Endodermal cell (in vitro differentiated cells): ENCODE measurements at regions not wholly inside any gene's neighbourhood (a gene's known extent, or its start where the extent isn't known, plus 50 kb on each side); places are given as distances from the start of the nearest gene placed in this dataset.
A peak's percentile ranks its signal among the peaks of the same experiment; 100 is the strongest.

Experiments used
- DNase-seq: peaks from one replicate; pipeline ENCODE4 v3.0.0-alpha.2; 2017
- H3K27ac ChIP-seq: 2 replicates; pipeline ENCODE4 v1.5.1; 2013; ENCODE audit warnings: mild to moderate bottlenecking, low read depth, low read length, moderate library complexity
- H3K27me3 ChIP-seq: 2 replicates; pipeline ENCODE4 v1.6.1; 2013; ENCODE audit warnings: mild to moderate bottlenecking, low read length, moderate library complexity; ENCODE audit not compliant: insufficient read depth, control insufficient read depth, poor library complexity, severe bottlenecking
- H3K36me3 ChIP-seq: 2 replicates; pipeline ENCODE4 v1.7.0; 2013; ENCODE audit warnings: mild to moderate bottlenecking, low read length, moderate library complexity; ENCODE audit not compliant: control insufficient read depth, insufficient read depth
- H3K4me1 ChIP-seq: one replicate; pipeline ENCODE4 v1.7.0; 2013; ENCODE audit warnings: low read length; ENCODE audit not compliant: control insufficient read depth, insufficient read depth
- H3K4me3 ChIP-seq: 2 replicates; pipeline ENCODE4 v1.5.1; 2013; ENCODE audit warnings: mild to moderate bottlenecking, low read length, moderate library complexity
- H3K9ac ChIP-seq: 2 replicates; pipeline ENCODE4 v1.6.1; 2013; ENCODE audit warnings: mild to moderate bottlenecking, low read length, moderate library complexity; ENCODE audit not compliant: poor library complexity, severe bottlenecking; ENCODE audit errors: extremely low read depth
- H3K9me3 ChIP-seq: 2 replicates; pipeline ENCODE4 v1.6.1; 2013; ENCODE audit warnings: mild to moderate bottlenecking, low read length, moderate library complexity; ENCODE audit not compliant: control insufficient read depth
- H3K27ac Mint-ChIP-seq: 2 replicates; pipeline ENCODE4 v1.8.0; 2020; ENCODE audit warnings: mixed read lengths
- H3K27me3 Mint-ChIP-seq: 2 replicates; pipeline ENCODE4 v1.8.0; 2021; ENCODE audit warnings: mild to moderate bottlenecking, mixed read lengths; ENCODE audit not compliant: insufficient read depth
- H3K36me3 Mint-ChIP-seq: 2 replicates; pipeline ENCODE4 v1.8.0; 2020; ENCODE audit warnings: low read depth, mixed read lengths
- H3K4me1 Mint-ChIP-seq: 2 replicates; pipeline ENCODE4 v1.8.0; 2020; ENCODE audit warnings: mixed read lengths
- H3K4me3 Mint-ChIP-seq: 2 replicates; pipeline ENCODE4 v1.8.0; 2020; ENCODE audit warnings: mild to moderate bottlenecking, moderate library complexity, mixed read lengths
- H3K9me3 Mint-ChIP-seq: 2 replicates; pipeline ENCODE4 v1.8.0; 2020; ENCODE audit warnings: mild to moderate bottlenecking, mixed read lengths
- WGBS, 2 experiments: methylation state at CpG; one replicate each; pipeline versions ENCODE4 v1.1.5 to v1.1.7; 2013; ENCODE audit warnings: missing lambda C conversion rate in 2 of 2, mixed read lengths in 1 of 2; ENCODE audit not compliant: insufficient coverage in 1 of 2, insufficient read length in 1 of 2; 5-methylcytosine and 5-hydroxymethylcytosine counted together
- TF ChIP-seq, protein P1 (sequence below): fragments of 200-600 bp; sonication (generic); conservative IDR thresholded peaks from 2 replicates; pipeline ENCODE4 v1.5.0; 2021; ENCODE audit warnings: antibody characterized with exemption, mild to moderate bottlenecking

GRCh38 chr4:103482893-103483292 lies 236.9 kb downstream of the TACR3 start:
- Mint-ChIP-seq H3K27ac (no peak overlapping the region), H3K36me3 (peaks cover 3% of the 10 kb centered on the region), H3K4me1 (no peaks in the 10 kb centered on the region), H3K9me3 (peaks cover 16% of the 10 kb centered on the region), H3K4me3 (no peak overlapping the region), H3K27me3 (no peaks in the 10 kb centered on the region)
- Histone ChIP-seq H3K9ac (no peak overlapping the region), H3K27ac (no peak overlapping the region), H3K4me3 (no peak overlapping the region), H3K9me3 (no peaks in the 10 kb centered on the region), H3K27me3 (no peaks in the 10 kb centered on the region), H3K36me3 (no peaks in the 10 kb centered on the region), H3K4me1 (peaks cover 5% of the 10 kb centered on the region)
- 88% methylated on average over 2 of the region's 2 CpGs; no CpG with 5 or more reads in 1 of the 2 experiments for WGBS, 2 experiments
- TF ChIP-seq, protein P1, sequence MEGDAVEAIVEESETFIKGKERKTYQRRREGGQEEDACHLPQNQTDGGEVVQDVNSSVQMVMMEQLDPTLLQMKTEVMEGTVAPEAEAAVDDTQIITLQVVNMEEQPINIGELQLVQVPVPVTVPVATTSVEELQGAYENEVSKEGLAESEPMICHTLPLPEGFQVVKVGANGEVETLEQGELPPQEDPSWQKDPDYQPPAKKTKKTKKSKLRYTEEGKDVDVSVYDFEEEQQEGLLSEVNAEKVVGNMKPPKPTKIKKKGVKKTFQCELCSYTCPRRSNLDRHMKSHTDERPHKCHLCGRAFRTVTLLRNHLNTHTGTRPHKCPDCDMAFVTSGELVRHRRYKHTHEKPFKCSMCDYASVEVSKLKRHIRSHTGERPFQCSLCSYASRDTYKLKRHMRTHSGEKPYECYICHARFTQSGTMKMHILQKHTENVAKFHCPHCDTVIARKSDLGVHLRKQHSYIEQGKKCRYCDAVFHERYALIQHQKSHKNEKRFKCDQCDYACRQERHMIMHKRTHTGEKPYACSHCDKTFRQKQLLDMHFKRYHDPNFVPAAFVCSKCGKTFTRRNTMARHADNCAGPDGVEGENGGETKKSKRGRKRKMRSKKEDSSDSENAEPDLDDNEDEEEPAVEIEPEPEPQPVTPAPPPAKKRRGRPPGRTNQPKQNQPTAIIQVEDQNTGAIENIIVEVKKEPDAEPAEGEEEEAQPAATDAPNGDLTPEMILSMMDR: no peak
- no peak for DNase-seq

GRCh38 chr4:103482471-103482870 lies 237.3 kb downstream of the TACR3 start:
- Histone ChIP-seq H3K9me3 (no peaks in the 10 kb centered on the region), H3K4me1 (peaks cover 5% of the 10 kb centered on the region), H3K36me3 (no peaks in the 10 kb centered on the region), H3K4me3 (no peak overlapping the region), H3K9ac (no peak overlapping the region), H3K27ac (no peak overlapping the region), H3K27me3 (no peaks in the 10 kb centered on the region)
- H3K36me3 Mint-ChIP-seq: peaks cover 3% of the 10 kb centered on the region
- WGBS, 2 experiments: 82% methylated on average over 3 of the region's 3 CpGs; no CpG with 5 or more reads in 1 of the 2 experiments
- TF ChIP-seq, protein P1: no peak
- no peak overlapping the region for H3K27ac Mint-ChIP-seq
- no peak for DNase-seq
- no peaks in the 10 kb centered on the region for H3K4me1 Mint-ChIP-seq
- no peak overlapping the region for H3K4me3 Mint-ChIP-seq
- peaks cover 14% of the 10 kb centered on the region for H3K9me3 Mint-ChIP-seq
- H3K27me3 Mint-ChIP-seq: no peaks in the 10 kb centered on the region

GRCh38 chr4:103478734-103479133 lies 241.1 kb downstream of the TACR3 start:
- Mint-ChIP-seq H3K9me3 (no peaks in the 10 kb centered on the region), H3K27ac (no peak overlapping the region), H3K4me3 (no peak overlapping the region), H3K4me1 (no peaks in the 10 kb centered on the region), H3K36me3 (peaks cover 1% of the 10 kb centered on the region), H3K27me3 (no peaks in the 10 kb centered on the region)
- no peaks in the 10 kb centered on the region for H3K9me3 ChIP-seq
- peaks cover 9% of the 10 kb centered on the region for H3K4me1 ChIP-seq
- H3K4me3 ChIP-seq: peak overlapping the region; percentile 19
- H3K36me3 ChIP-seq: no peaks in the 10 kb centered on the region
- H3K27me3 ChIP-seq: no peaks in the 10 kb centered on the region
- no peak for DNase-seq
- H3K9ac ChIP-seq: no peak overlapping the region
- H3K27ac ChIP-seq: no peak overlapping the region
- WGBS, 2 experiments: 70% methylated on average over 1 of the region's 1 CpG; no CpG with 5 or more reads in 1 of the 2 experiments
- TF ChIP-seq, protein P1: peak; percentile 44
